Neuron (in vitro differentiated cells): ENCODE measurements at regions not wholly inside any gene's neighbourhood (a gene's known extent, or its start where the extent isn't known, plus 50 kb on each side); places are given as distances from the start of the nearest gene placed in this dataset.
"Not testable (repeated sequence)": the region's sequence is repeated elsewhere in the genome, so short reads cannot be mapped to it uniquely, and the experiment has no call there.

Experiments used
- H2AFZ ChIP-seq: one replicate; pipeline ENCODE4 v1.6.1; 2013; ENCODE audit warnings: low read depth, mild to moderate bottlenecking, inconsistent platforms, low read length, moderate library complexity
- H3K27me3 ChIP-seq: one replicate; pipeline ENCODE4 v1.6.1; 2013; ENCODE audit warnings: low read length; ENCODE audit not compliant: insufficient read depth
- H3K36me3 ChIP-seq: one replicate; pipeline ENCODE4 v1.6.1; 2013; ENCODE audit warnings: low read length; ENCODE audit not compliant: insufficient read depth
- H3K4me1 ChIP-seq: one replicate; pipeline ENCODE4 v1.6.1; 2013; ENCODE audit warnings: low read length; ENCODE audit not compliant: insufficient read depth
- H3K4me3 ChIP-seq: 2 replicates; pipeline ENCODE4 v1.5.1; 2013; ENCODE audit warnings: mild to moderate bottlenecking, low read length, moderate library complexity
- H3K9me3 ChIP-seq: one replicate; pipeline ENCODE4 v1.6.1; 2013; ENCODE audit warnings: low read length

DNA sequence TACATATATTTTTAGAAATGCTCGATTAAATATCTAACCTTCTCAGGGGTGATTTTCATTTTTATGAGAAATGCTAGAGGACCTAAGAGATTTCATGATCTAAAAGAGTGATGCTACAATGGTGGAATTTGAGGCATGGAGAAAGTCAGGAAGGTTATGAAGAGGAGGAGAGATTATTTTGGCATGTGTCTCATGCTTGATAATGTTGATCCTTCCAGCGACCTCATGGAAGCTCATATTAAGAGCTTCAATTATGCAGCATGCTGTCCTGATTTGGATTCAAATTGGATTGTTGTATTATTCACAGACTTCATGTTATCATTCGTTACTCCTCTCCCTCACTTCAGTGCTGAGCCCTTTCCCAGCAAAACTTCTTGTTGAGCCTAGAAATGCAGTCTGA lies 112.5 kb downstream of the RAP2B start:
- no peaks in the 10 kb centered on the region for H3K27me3 ChIP-seq
- no peak overlapping the region for H2AFZ ChIP-seq
- no peaks in the 10 kb centered on the region for H3K36me3 ChIP-seq
- H3K9me3 ChIP-seq = no peaks in the 10 kb centered on the region
- no peak overlapping the region for H3K4me3 ChIP-seq
- H3K4me1 ChIP-seq = no peaks in the 10 kb centered on the region

DNA sequence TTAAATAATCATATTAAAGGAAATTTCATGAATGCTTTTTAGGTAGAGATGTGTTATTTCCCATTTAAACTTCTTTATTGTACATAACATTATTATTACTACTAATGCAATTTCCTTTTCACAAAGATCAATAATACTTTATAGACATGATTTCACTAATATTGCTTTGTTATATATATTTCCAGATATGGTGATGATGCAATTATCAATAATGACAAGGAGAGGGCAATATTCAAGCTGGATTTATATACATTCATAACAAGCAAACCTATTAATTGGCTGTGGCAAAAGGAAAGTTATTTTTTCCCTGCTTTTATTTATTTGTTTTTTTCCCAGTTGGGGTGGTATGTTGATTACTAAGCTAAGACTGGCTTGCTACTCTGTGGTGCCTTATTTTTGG lies 113.5 kb downstream of the RAP2B start:
- Histone ChIP-seq H3K27me3 (no peaks in the 10 kb centered on the region), H3K4me1 (no peaks in the 10 kb centered on the region), H3K4me3 (no peak overlapping the region), H3K36me3 (no peaks in the 10 kb centered on the region), H3K9me3 (no peaks in the 10 kb centered on the region), H2AFZ (no peak overlapping the region)

DNA sequence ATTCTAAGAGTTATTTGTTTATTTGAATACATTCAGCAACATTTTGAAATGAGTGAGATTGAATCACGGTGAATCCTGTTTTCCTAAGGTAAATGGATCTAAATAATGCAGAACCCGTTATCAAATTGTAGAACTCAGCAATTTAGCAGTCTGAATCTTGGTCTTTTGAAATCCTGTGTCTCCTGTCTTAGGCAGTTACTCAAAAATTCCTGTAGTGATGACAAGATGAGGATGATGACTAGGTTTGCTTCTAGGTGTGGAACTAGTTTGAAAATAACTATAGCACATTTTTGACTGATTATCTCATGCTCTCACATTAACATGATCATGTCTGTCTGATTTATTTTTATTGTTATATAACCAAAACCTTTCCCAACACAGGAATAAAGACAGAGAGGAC lies 115.0 kb downstream of the RAP2B start:
- H3K9me3 ChIP-seq = no peaks in the 10 kb centered on the region
- no peak overlapping the region for H3K4me3 ChIP-seq
- H3K4me1 ChIP-seq = no peaks in the 10 kb centered on the region
- no peaks in the 10 kb centered on the region for H3K36me3 ChIP-seq
- no peak overlapping the region for H2AFZ ChIP-seq
- H3K27me3 ChIP-seq = no peaks in the 10 kb centered on the region

DNA sequence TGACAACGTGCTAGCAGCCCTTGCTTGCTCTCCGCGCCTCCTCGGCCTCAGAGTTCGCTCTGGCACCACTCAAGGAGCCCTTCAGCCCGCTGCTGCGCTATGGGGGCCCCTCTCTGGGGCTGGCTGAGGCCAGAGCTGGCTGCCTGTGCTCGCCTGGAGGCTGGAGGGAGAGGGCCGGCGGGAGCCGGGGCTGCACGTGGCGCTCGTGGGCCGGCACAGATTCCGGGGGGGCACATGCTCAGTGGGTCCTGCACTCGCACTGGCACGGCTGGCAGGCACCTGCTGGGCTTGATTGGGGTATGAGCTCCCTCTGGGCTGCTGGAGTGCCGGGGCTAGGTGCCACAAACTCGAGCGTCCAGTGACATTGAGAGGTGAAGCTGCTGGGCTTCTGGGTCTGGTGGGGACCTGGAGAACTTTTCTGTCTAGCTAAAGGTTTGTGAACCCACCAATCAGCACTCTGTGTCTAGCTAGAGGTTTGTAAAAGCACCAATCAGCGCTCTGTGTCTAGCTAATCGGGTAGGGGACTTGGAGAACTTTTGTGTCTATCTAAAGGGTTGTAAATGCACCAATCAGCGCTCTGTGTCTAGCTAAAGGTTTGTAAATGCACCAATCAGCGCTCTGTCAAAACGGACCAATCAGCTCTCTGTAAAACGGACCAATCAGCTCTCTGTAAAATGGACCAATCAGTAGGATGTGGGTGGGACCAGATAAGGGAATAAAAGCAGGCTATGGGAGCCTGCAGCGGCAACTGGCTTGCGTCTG lies 119.4 kb downstream of the RAP2B start:
- not testable (repeated sequence) for H3K27me3 ChIP-seq, H3K4me1 ChIP-seq, H3K4me3 ChIP-seq, H3K9me3 ChIP-seq, H2AFZ ChIP-seq, H3K36me3 ChIP-seq

DNA sequence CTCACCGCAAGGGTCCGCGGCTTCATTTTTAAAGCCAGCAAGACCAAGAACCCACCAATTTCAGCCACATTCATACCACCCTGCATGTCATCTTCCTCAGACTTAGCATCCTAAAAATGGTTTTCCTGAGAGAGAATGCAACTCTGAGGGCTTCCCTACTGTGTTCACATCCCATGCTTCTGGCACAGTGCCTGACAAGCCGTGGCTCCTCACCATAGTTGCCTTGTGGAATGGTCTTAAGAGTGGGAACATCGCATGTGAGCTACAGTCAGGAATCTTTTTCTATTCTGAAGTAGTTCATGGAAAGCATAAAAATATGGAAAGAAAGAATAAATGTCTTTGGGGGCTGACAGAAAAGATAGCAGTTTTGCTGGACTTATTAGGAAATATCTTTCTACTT lies 120.3 kb downstream of the RAP2B start:
- no peaks in the 10 kb centered on the region for H3K4me1 ChIP-seq
- no peak overlapping the region for H3K4me3 ChIP-seq
- H3K27me3 ChIP-seq = no peaks in the 10 kb centered on the region
- no peaks in the 10 kb centered on the region for H3K36me3 ChIP-seq
- no peaks in the 10 kb centered on the region for H3K9me3 ChIP-seq
- no peak overlapping the region for H2AFZ ChIP-seq

DNA sequence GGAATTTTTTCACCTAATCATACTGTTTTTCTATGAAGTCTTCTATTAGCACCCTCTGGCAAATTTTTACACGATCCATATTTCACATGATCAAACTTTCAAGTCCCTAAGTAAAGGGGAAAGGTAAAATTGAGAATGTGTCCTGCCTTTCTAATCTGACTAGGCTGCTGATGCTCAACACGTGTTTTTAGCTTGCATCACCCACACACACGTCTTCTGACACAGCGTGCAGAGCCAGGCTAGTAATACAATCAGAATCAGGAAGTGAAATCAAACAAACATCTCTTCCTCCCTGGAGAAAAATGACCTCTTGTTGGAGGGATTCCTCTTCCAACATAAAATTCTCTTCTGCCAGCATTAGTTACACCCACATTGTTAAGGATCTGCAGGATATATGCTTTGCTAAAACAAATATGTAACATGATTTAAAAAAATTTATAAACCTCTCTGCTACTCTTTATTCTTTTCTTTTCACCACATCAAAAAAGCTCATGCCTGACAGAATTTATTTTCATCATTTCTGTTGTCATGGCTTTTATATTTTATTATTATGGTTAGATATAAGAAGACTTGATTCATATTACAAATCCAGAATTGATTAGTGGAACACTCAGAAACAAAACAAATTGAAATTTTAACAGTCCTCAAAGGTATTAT lies 122.4 kb downstream of the RAP2B start:
- Histone ChIP-seq H3K4me1 (no peaks in the 10 kb centered on the region), H2AFZ (no peak overlapping the region), H3K36me3 (no peaks in the 10 kb centered on the region), H3K4me3 (no peak overlapping the region), H3K27me3 (no peaks in the 10 kb centered on the region), H3K9me3 (no peaks in the 10 kb centered on the region)

DNA sequence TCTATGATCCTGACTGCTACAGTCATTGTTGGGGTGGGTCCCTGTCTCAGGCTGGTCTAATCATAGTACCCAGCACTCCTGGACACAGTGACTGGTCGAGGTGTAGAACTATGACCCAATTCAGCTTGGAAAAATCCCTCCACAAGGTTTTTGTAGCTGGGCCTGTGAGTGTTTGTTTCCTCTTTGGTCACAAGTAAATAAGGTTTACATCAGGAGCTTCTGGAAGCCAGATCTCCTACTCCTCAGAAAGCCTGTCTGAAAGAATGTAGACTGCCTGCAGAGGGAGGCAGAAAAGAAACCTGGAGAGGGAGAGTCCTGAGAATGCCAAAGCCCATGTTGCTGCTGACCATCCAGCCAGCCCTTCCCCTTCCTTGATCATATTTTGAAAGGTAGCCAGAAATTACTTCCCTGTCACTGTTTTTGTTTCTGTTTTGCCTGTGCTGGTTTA lies 123.2 kb downstream of the RAP2B start:
- H3K4me1 ChIP-seq = no peaks in the 10 kb centered on the region
- no peak overlapping the region for H3K4me3 ChIP-seq
- H3K9me3 ChIP-seq = no peaks in the 10 kb centered on the region
- no peaks in the 10 kb centered on the region for H3K27me3 ChIP-seq
- no peaks in the 10 kb centered on the region for H3K36me3 ChIP-seq
- H2AFZ ChIP-seq = no peak overlapping the region

DNA sequence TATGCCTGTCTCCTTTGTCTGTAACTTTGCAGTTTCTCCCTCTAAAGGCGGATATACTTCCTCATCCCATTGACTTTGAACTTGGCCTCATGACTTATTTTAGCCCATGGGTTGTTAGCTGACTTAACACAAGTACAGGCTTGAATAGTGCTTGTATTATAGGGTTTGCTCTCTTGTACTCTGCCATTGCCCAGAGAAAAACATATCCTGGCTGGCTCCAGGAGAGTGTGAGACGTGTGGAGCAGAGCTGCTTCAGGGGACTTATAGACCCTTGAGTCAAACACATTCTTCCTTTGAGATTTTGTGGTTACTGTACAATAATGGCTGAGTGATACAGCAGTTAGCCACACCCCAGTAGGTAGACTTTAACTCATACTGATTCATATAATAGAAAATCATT lies 124.0 kb downstream of the RAP2B start:
- no peak overlapping the region for H2AFZ ChIP-seq
- no peaks in the 10 kb centered on the region for H3K4me1 ChIP-seq
- no peaks in the 10 kb centered on the region for H3K36me3 ChIP-seq
- H3K9me3 ChIP-seq = no peaks in the 10 kb centered on the region
- no peak overlapping the region for H3K4me3 ChIP-seq
- H3K27me3 ChIP-seq = no peaks in the 10 kb centered on the region

DNA sequence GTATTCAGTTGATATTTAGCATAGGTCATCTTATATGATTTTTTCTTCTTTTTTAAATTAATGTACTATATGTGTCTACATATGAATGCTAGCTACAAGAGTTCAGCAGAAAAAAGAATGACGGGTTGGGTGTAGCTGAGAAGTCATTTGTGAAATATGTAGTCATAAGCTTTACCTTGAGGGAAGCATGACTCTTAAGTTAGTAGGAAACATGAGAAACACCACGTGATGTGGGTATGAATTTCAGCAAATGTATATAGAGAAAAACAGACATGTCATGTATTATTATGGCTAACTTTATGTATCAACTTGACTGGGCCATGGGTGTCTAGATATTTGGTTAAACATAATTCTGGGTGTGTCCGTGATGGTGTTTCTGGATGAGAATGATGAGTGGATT lies 125.0 kb downstream of the RAP2B start:
- Histone ChIP-seq H3K36me3 (no peaks in the 10 kb centered on the region), H3K4me3 (no peak overlapping the region), H3K9me3 (no peaks in the 10 kb centered on the region), H3K4me1 (no peaks in the 10 kb centered on the region), H3K27me3 (no peaks in the 10 kb centered on the region), H2AFZ (no peak overlapping the region)

DNA sequence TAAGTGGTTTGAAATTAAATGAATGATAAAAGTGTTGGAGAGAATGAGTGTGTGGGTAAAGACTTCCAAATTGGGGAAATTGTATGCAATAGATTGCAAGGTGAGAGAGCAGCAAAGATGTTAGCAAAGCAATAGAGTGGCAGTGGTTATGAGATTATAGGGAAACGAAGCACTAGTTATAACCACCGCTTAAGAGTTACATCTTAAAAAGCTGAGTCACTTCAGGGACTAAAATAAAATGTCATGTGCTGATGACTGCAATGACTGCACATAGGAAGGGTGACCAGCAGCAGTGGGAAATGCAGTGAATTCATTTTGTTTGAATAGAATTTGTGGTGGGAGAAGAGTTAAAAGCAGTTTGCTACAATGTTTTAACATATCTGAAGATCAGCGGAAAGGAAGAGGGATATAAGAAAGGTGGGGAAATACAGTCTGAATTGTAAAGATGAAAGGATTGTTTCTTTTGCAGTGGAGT lies 127.3 kb downstream of the RAP2B start:
- no peak overlapping the region for H3K4me3 ChIP-seq
- no peaks in the 10 kb centered on the region for H3K36me3 ChIP-seq
- no peak overlapping the region for H2AFZ ChIP-seq
- no peaks in the 10 kb centered on the region for H3K4me1 ChIP-seq
- H3K9me3 ChIP-seq = no peaks in the 10 kb centered on the region
- H3K27me3 ChIP-seq = no peaks in the 10 kb centered on the region

DNA sequence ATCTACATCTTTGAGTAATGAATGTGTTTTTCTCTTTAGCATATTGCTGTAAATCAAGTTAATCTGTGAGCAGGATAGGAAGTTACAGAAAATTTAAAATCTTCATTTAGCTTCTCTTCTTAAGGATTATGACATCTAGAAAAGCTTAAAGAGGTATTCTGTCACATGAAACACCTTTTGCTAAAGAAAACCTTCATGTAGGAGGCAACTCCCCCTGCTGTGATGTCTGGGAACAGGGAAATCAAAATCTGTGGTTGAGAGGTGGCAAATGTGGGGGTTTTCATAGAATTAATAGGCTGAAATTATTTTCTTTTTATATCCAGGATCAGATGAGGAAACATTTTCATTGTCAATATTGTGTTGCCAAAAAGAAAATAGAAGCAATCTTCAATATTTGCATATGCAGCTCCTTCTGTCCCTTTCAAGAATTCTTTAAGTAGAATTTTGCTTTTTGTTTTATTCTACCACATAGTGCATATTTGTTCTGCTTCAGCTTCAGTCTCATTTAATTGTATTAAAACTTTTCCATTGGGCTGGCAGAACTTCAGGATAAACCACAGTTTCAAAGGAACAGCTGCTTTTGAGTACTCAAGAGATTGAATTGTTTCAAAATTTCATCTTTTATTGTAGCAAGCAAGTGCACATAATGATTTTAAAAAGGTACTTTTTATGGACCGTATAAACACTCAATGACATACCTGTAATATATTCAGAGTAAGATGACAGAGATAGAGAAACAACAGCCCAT lies 128.4 kb downstream of the RAP2B start:
- no peaks in the 10 kb centered on the region for H3K9me3 ChIP-seq

DNA sequence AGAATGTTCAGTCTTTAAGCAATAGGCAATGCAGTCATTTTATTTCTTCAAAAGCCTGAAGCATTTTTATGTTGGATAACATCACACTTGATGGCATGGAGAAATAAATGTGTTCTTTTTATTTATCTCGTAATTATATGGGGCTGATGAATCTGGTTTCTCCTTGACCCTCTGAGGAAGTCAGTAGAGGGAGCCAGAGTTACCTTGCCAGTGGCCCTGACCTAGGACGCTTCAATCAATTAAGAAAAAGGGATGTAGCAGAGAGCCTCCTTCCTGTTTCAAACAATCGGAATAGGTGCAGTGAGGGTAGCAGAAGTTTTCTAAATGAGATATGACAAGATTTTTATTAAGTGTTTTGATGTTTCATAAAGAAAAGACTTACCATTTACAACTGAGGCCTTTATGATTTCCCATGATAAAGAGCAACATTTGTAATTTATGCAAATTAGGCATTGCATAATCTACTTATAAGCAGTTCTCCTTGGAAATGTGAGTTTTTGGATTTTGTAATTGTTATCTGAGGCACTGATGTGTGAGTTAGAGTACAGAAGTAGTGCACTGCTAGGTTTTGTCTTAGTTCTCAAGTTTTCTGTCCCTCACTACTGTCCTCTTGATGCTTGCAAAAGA lies 129.1 kb downstream of the RAP2B start:
- Histone ChIP-seq H3K27me3 (no peaks in the 10 kb centered on the region), H3K9me3 (no peaks in the 10 kb centered on the region), H3K4me3 (no peak overlapping the region), H3K4me1 (no peaks in the 10 kb centered on the region), H2AFZ (no peak overlapping the region), H3K36me3 (no peaks in the 10 kb centered on the region)

More for the DNA sequence above, 128.4 kb downstream of the RAP2B start:
- Histone ChIP-seq H3K27me3 (no peaks in the 10 kb centered on the region), H3K4me1 (no peaks in the 10 kb centered on the region), H3K36me3 (no peaks in the 10 kb centered on the region), H2AFZ (no peak overlapping the region), H3K4me3 (no peak overlapping the region)

DNA sequence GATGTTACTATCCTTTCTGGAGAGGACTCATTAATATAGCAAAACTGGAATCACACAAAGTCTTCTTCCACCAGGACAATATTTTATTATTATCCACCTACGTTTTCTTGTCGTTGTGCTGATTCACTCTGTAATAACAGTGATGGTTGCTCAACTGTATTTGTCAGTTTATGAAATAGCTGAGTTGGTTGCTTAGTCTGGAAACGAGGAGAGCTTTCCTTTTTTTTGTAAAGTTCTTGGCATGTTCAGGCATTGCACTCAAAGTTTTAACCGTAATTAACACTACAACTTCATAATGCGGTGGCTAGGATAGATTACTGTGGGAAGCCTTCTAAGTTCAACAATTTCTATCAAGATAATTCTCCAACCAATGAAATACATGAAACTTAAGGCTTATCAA lies 131.2 kb downstream of the RAP2B start:
- H3K4me3 ChIP-seq = no peak overlapping the region
- H2AFZ ChIP-seq = no peak overlapping the region
- H3K4me1 ChIP-seq = no peaks in the 10 kb centered on the region
- H3K36me3 ChIP-seq = no peaks in the 10 kb centered on the region
- no peaks in the 10 kb centered on the region for H3K9me3 ChIP-seq
- H3K27me3 ChIP-seq = no peaks in the 10 kb centered on the region
